ENCODE measurements at regions not wholly inside any gene's neighbourhood (a gene's known extent, or its start where the extent isn't known, plus 50 kb on each side); places are given as distances from the start of the nearest gene placed in this dataset.
A peak's percentile ranks its signal among the peaks of the same experiment; 100 is the strongest.

DNA sequence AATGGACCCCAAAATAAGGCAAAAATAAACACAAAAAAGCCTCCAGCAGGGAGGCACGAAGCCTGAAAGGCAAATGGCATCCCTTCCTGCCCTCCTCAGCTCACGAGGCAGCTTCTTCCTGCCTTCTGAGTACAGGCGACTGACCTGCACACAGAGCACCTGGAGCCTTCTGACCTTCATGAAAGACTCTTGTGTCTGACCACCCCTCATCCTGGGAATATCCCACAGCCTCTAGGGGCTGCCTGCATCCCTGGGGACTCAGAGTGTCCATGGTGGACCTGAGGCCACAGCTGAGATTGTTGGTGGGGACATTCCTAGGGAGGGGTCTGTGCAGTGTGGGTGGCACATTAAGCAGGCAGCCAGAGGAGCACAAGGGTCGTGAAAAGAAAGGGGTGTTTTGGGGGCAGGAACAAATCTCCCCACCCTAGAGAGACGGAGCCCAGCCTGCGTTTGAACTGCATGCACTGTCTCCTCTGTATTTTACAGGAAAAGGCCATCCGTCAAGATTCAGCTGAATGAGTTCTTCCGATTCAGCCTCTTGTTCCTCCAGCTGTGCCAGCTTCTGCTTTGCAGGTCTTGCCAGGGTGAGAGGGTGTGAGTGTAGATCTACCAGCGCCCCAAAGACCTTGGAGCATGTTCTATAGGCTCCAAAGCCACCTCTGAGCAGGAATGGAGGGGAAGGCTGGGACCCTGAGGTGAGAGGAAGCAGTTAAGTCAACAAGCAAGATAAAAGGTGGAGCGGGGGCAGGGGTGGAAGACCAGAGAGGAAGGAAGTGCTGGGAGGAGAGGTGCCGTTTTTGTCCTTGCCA is 80.4 kb upstream of the MEF2A start:
- no peak overlapping the region for H3K27ac ChIP-seq
- peak overlapping the region; percentile 96 for H2AFZ ChIP-seq (replicated peaks)
- H3K4me1 ChIP-seq: peaks cover 14% of the 10 kb centered on the region
- no peaks in the 10 kb centered on the region for H4K20me1 ChIP-seq (ENCODE audit: low read depth)
- TF ChIP-seq, protein P1, sequence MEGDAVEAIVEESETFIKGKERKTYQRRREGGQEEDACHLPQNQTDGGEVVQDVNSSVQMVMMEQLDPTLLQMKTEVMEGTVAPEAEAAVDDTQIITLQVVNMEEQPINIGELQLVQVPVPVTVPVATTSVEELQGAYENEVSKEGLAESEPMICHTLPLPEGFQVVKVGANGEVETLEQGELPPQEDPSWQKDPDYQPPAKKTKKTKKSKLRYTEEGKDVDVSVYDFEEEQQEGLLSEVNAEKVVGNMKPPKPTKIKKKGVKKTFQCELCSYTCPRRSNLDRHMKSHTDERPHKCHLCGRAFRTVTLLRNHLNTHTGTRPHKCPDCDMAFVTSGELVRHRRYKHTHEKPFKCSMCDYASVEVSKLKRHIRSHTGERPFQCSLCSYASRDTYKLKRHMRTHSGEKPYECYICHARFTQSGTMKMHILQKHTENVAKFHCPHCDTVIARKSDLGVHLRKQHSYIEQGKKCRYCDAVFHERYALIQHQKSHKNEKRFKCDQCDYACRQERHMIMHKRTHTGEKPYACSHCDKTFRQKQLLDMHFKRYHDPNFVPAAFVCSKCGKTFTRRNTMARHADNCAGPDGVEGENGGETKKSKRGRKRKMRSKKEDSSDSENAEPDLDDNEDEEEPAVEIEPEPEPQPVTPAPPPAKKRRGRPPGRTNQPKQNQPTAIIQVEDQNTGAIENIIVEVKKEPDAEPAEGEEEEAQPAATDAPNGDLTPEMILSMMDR (IDR thresholded peaks at IDR 0.05): no peak
- TF ChIP-seq EZH2 (IDR thresholded peaks at IDR 0.05) (no peak), EZH2phosphoT487 (IDR thresholded peaks at IDR 0.05) (no peak)
- H3K4me2 ChIP-seq: peak overlapping the region; percentile 84
- no peak overlapping the region for H3K4me3 ChIP-seq
- H3K4me3 Mint-ChIP-seq: peak overlapping the region; percentile 76
- no peaks in the 10 kb centered on the region for H3F3A ChIP-seq (ENCODE audit: low read depth)
- no peaks in the 10 kb centered on the region for H3K36me3 Mint-ChIP-seq
- H3K36me3 ChIP-seq: no peaks in the 10 kb centered on the region
- H3K27me3 Mint-ChIP-seq (ENCODE audit: insufficient read depth, low read depth): peaks cover 4% of the 10 kb centered on the region
- H3K27me3 ChIP-seq: peaks cover 18% of the 10 kb centered on the region
- no peaks in the 10 kb centered on the region for H3K79me2 ChIP-seq (ENCODE audit: low read depth)
- peaks cover 5% of the 10 kb centered on the region for H3K9me3 Mint-ChIP-seq
- no peak overlapping the region for H3K9ac ChIP-seq
- H3K27ac Mint-ChIP-seq: peak overlapping the region; percentile 54
- DNase-seq (ENCODE audit: low spot score): no peak
- H3K9me3 ChIP-seq (ENCODE audit: low read depth): no peaks in the 10 kb centered on the region
- H3K4me1 Mint-ChIP-seq: peaks cover 19% of the 10 kb centered on the region

DNA sequence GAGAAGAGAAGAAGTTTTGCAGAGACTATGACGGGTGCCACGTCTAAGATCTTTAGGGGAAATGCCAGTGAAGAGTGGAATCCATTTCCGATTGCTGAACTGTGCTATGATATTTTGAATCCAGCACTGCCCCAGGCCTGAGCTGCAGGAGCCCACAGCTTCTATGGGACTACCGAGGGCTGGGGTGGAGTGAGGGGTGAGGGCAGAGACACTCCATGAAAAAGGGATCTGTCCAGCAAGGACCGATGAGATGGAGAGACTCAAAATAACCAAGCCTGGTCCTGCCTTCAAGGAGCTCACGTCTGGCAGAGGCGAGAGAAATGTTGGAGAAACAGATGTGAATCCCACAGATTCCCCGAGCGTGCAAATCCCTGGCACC is 79.8 kb upstream of the MEF2A start:
- no peak for DNase-seq (ENCODE audit: low spot score)
- no peaks in the 10 kb centered on the region for H3K9me3 ChIP-seq (ENCODE audit: low read depth)
- no peak overlapping the region for H3K9ac ChIP-seq
- H3K27me3 Mint-ChIP-seq (ENCODE audit: insufficient read depth, low read depth): peaks cover 4% of the 10 kb centered on the region
- H2AFZ ChIP-seq (replicated peaks): peak overlapping the region; percentile 96
- H3K4me3 ChIP-seq: peak overlapping the region; percentile 42
- H3K27ac ChIP-seq: no peak overlapping the region
- H3K4me1 ChIP-seq: peaks cover 14% of the 10 kb centered on the region
- peak overlapping the region; percentile 76 for H3K4me3 Mint-ChIP-seq
- no peaks in the 10 kb centered on the region for H3K36me3 ChIP-seq
- H3F3A ChIP-seq (ENCODE audit: low read depth): no peaks in the 10 kb centered on the region
- H3K9me3 Mint-ChIP-seq: peaks cover 5% of the 10 kb centered on the region
- H4K20me1 ChIP-seq (ENCODE audit: low read depth): no peaks in the 10 kb centered on the region
- H3K4me1 Mint-ChIP-seq: peaks cover 19% of the 10 kb centered on the region
- no peaks in the 10 kb centered on the region for H3K79me2 ChIP-seq (ENCODE audit: low read depth)
- H3K36me3 Mint-ChIP-seq: no peaks in the 10 kb centered on the region
- TF ChIP-seq, protein P1 (IDR thresholded peaks at IDR 0.05): no peak
- peak overlapping the region; percentile 84 for H3K4me2 ChIP-seq
- H3K27me3 ChIP-seq: peaks cover 18% of the 10 kb centered on the region
- peak overlapping the region; percentile 54 for H3K27ac Mint-ChIP-seq

DNA sequence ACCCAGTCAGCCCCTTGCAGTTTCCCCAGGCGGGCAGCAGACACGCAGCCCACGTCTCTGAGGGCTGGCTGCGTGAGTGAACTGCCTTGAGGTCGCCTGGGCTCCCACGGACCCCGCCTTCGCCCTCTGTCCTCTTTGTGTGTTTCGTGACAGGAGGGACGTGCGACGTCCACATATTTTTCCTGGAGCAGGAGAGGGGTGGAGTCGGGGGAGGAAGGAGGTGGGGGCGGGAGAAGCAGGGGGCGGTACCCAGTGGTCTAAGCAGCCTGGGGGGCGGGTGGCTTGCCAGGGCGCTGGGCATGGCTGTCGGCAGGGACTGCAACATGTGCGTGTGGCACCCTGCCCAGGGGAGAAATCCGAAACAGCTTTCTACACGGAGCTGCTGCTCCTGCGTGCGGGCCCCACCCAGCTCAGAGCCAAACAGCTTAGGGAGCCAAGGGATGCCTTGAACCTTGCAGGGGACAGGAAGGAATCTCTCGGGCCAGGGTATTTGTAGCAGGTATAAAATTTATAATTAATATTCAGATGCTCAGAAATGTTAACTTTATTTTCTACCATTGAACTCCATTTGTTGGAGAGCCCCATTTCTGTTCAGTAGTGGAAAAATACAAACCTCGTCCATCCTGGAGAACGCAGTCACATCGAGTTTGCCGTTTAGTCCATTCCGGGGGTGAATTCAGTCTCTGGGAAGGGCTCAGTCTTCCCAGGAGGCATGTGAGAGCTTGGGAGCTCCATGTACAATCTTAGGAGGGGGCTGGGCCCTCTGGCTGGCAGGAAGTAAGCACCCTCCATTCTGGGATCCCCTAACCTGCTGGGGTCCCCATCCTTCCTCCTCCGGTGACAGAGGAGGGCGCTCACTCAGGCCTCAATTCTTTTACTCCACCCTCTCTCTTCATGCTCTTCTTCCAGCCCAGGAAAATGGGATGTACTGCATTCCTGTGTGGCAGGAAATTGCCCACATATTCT is 79.1 kb upstream of the MEF2A start:
- peak overlapping the region; percentile 42 for H3K4me3 ChIP-seq
- Mint-ChIP-seq H3K36me3 (no peaks in the 10 kb centered on the region), H3K4me3 (peak overlapping the region; percentile 76), H3K9me3 (peaks cover 5% of the 10 kb centered on the region), H3K4me1 (peaks cover 20% of the 10 kb centered on the region), H3K27me3 (ENCODE audit: insufficient read depth, low read depth) (peaks cover 4% of the 10 kb centered on the region), H3K27ac (peak overlapping the region; percentile 23)
- H3K36me3 ChIP-seq: no peaks in the 10 kb centered on the region
- peak; percentile 56 for DNase-seq (ENCODE audit: low spot score)
- H3K4me2 ChIP-seq: peak overlapping the region; percentile 84
- H3K9me3 ChIP-seq (ENCODE audit: low read depth): no peaks in the 10 kb centered on the region
- peaks cover 18% of the 10 kb centered on the region for H3K27me3 ChIP-seq
- H4K20me1 ChIP-seq (ENCODE audit: low read depth): no peaks in the 10 kb centered on the region
- no peak overlapping the region for H3K9ac ChIP-seq
- TF ChIP-seq, protein P1 (IDR thresholded peaks at IDR 0.05): no peak
- peak; percentile 22 for TF ChIP-seq EZH2 (IDR thresholded peaks at IDR 0.05)
- no peak overlapping the region for H3K27ac ChIP-seq
- H3K4me1 ChIP-seq: peaks cover 14% of the 10 kb centered on the region
- no peaks in the 10 kb centered on the region for H3F3A ChIP-seq (ENCODE audit: low read depth)
- H3K79me2 ChIP-seq (ENCODE audit: low read depth): no peaks in the 10 kb centered on the region
- peak overlapping the region; percentile 96 for H2AFZ ChIP-seq (replicated peaks)

All from neural progenitor cell (in vitro differentiated cells).